ENCODE measurements at regions not wholly inside any gene's neighbourhood (a gene's known extent, or its start where the extent isn't known, plus 50 kb on each side); places are given as distances from the start of the nearest gene placed in this dataset.

- Histone ChIP-seq H3K4me3 (ENCODE audit: low read depth in 1 of 3, low read length in 3 of 3) (no peak overlapping the region), H3K36me3 (ENCODE audit: control insufficient read depth in 4 of 4, insufficient read depth in 3 of 4, low read depth in 1 of 4, low read length in 3 of 4) (no peaks in the 10 kb centered on the region), H3K4me1 (ENCODE audit: control insufficient read depth in 4 of 4, insufficient read depth in 4 of 4, low read length in 3 of 4) (no peaks in the 10 kb centered on the region), H3K9me3 (ENCODE audit: control insufficient read depth in 4 of 4, low read length in 3 of 4) (no peaks in the 10 kb centered on the region), H3K9ac (ENCODE audit: low read depth in 1 of 2, low read length in 2 of 2) (no peak overlapping the region), H3K27ac (ENCODE audit: low read depth in 1 of 2, low read length in 2 of 2) (no peak overlapping the region), H3K27me3 (ENCODE audit: control insufficient read depth in 4 of 4, insufficient read depth in 4 of 4, low read length in 3 of 4) (no peaks in the 10 kb centered on the region)
- no peak for TF ChIP-seq YY1 (IDR thresholded peaks at IDR 0.05)
- TF ChIP-seq ZBTB33 (IDR thresholded peaks at IDR 0.05) = no peak
- no peak for TF ChIP-seq NR2F2 (IDR thresholded peaks at IDR 0.05)
- no peak for TF ChIP-seq FOXA2 (IDR thresholded peaks at IDR 0.05)
- TF ChIP-seq CTCF (IDR thresholded peaks at IDR 0.05; ENCODE audit: low read depth, low read length, missing input control) = no peak
- no peak for TF ChIP-seq HNF4G (IDR thresholded peaks at IDR 0.05)
- no peak for DNase-seq (ENCODE audit: low spot score)
- WGBS = 83% methylated on average over 8 of the region's 8 CpGs
Observed at GRCh38 chr13:30024125-30024865, 173.9 kb upstream of the UBL3 start.

GRCh38 chr13:30023196-30023895, 172.9 kb upstream of the UBL3 start:
- Histone ChIP-seq H3K4me3 (ENCODE audit: low read depth in 1 of 3, low read length in 3 of 3) (no peak overlapping the region), H3K27ac (ENCODE audit: low read depth in 1 of 2, low read length in 2 of 2) (no peak overlapping the region), H3K27me3 (ENCODE audit: control insufficient read depth in 4 of 4, insufficient read depth in 4 of 4, low read length in 3 of 4) (no peaks in the 10 kb centered on the region), H3K36me3 (ENCODE audit: control insufficient read depth in 4 of 4, insufficient read depth in 3 of 4, low read depth in 1 of 4, low read length in 3 of 4) (no peaks in the 10 kb centered on the region), H3K4me1 (ENCODE audit: control insufficient read depth in 4 of 4, insufficient read depth in 4 of 4, low read length in 3 of 4) (no peaks in the 10 kb centered on the region), H3K9ac (ENCODE audit: low read depth in 1 of 2, low read length in 2 of 2) (no peak overlapping the region), H3K9me3 (ENCODE audit: control insufficient read depth in 4 of 4, low read length in 3 of 4) (no peaks in the 10 kb centered on the region)
- WGBS = 81% methylated on average over 8 of the region's 8 CpGs
- no peak for DNase-seq (ENCODE audit: low spot score)
- no peak for TF ChIP-seq FOXA2 (IDR thresholded peaks at IDR 0.05)
- no peak for TF ChIP-seq HNF4A (conservative IDR thresholded peaks at IDR 0.05)
- no peak for TF ChIP-seq ZBTB33 (IDR thresholded peaks at IDR 0.05)
- no peak for TF ChIP-seq HNF4G (IDR thresholded peaks at IDR 0.05)
- no peak for TF ChIP-seq EGR1 (IDR thresholded peaks at IDR 0.05; ENCODE audit: low read depth in 2 of 2)
- TF ChIP-seq MAX (IDR thresholded peaks at IDR 0.05) = no peak
- TF ChIP-seq FOXA1 (IDR thresholded peaks at IDR 0.05) = no peak

Measured in liver (tissue), 8 donors.